ENCODE measurements at regions not wholly inside any gene's neighbourhood (a gene's known extent, or its start where the extent isn't known, plus 50 kb on each side); places are given as distances from the start of the nearest gene placed in this dataset.

DNA sequence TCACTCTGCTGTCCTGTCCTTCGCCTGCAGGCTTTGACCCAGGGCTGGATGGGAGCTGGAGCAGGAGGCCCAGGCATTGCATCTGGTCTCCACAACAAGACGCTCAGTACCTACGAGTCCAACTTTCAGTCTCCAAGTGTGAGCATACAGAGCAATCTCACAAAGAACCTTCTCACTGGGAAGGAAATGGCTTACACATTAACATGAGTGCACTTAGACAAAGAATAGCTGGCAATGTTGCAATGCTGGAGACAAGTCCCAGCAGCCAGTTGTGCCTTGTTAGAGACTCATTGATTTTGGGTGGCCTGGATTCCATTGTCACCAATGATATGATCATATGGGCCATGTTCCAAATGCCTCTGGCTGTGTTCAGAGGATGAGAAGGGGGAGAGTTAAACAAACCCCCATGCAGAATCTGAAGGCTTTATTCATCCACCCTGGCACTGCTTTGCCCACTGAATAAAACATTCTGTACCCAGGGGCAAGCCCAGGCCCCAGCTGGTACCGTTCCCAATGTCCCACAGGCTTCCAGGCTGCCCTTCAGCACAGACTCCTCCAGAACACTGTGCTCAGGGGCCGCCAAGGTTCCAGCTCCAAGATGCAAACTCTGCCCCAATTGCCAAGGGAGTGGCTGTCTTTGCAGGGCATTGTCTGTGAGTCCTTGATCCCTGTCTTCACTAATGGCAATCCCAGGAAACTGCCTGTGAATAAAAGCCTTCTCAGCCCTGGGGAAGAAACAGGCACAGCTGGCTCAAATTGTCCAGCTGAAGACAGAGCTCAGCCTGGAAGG lies 185.5 kb downstream of the HSD17B3 start:
- TF ChIP-seq NELFE (IDR thresholded peaks at IDR 0.05; ENCODE audit: insufficient read depth, insufficient read length) = no peak
- no peak for TF ChIP-seq CBFA2T2 (conservative IDR thresholded peaks at IDR 0.05)
- TF ChIP-seq, protein P1, sequence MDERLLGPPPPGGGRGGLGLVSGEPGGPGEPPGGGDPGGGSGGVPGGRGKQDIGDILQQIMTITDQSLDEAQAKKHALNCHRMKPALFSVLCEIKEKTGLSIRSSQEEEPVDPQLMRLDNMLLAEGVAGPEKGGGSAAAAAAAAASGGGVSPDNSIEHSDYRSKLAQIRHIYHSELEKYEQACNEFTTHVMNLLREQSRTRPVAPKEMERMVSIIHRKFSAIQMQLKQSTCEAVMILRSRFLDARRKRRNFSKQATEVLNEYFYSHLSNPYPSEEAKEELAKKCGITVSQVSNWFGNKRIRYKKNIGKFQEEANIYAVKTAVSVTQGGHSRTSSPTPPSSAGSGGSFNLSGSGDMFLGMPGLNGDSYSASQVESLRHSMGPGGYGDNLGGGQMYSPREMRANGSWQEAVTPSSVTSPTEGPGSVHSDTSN (CRISPR knock-in tag; IDR thresholded peaks at IDR 0.05; ENCODE audit: low read depth) = no peak
- TF ChIP-seq, protein P1 (tag; conservative IDR thresholded peaks at IDR 0.05; ENCODE audit: low read depth) = no peak
- no peak for TF ChIP-seq ZNF589 (CRISPR knock-in tag; IDR thresholded peaks at IDR 0.05; ENCODE audit: low read depth)
- TF ChIP-seq, protein P2, sequence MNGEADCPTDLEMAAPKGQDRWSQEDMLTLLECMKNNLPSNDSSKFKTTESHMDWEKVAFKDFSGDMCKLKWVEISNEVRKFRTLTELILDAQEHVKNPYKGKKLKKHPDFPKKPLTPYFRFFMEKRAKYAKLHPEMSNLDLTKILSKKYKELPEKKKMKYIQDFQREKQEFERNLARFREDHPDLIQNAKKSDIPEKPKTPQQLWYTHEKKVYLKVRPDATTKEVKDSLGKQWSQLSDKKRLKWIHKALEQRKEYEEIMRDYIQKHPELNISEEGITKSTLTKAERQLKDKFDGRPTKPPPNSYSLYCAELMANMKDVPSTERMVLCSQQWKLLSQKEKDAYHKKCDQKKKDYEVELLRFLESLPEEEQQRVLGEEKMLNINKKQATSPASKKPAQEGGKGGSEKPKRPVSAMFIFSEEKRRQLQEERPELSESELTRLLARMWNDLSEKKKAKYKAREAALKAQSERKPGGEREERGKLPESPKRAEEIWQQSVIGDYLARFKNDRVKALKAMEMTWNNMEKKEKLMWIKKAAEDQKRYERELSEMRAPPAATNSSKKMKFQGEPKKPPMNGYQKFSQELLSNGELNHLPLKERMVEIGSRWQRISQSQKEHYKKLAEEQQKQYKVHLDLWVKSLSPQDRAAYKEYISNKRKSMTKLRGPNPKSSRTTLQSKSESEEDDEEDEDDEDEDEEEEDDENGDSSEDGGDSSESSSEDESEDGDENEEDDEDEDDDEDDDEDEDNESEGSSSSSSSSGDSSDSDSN (IDR thresholded peaks at IDR 0.05; ENCODE audit: borderline replicate concordance in 1 of 2, low read depth in 2 of 2, low read length in 2 of 2) = no peak
- no peak for TF ChIP-seq HEY1 (CRISPR knock-in tag; IDR thresholded peaks at IDR 0.05; ENCODE audit: borderline replicate concordance)
- TF ChIP-seq FOXA3 (CRISPR knock-in tag; conservative IDR thresholded peaks at IDR 0.05 in 1 of 2, IDR thresholded peaks at IDR 0.05 in 1 of 2) = no peak
- no peak for TF ChIP-seq ZC3H4 (CRISPR knock-in tag; IDR thresholded peaks at IDR 0.05; ENCODE audit: borderline replicate concordance)
- no peak for TF ChIP-seq ZBTB40 (IDR thresholded peaks at IDR 0.05)
- TF ChIP-seq ZBTB40 (CRISPR knock-in tag; IDR thresholded peaks at IDR 0.05) = no peak
- TF ChIP-seq CTCF (IDR thresholded peaks at IDR 0.05 in 2 of 3, conservative IDR thresholded peaks at IDR 0.05 in 1 of 3; ENCODE audit: insufficient read depth in 2 of 3, low read depth in 1 of 3, low read length in 3 of 3) = no peak
